Caki2 (cell line): ENCODE measurements at regions not wholly inside any gene's neighbourhood (a gene's known extent, or its start where the extent isn't known, plus 50 kb on each side); places are given as distances from the start of the nearest gene placed in this dataset.
A peak's percentile ranks its signal among the peaks of the same experiment; 100 is the strongest.

Source experiments
- DNase-seq: peaks from one replicate; pipeline ENCODE4 v3.0.0-alpha.2; 2015; ENCODE audit warnings: low read depth
- in situ Hi-C: cut with HindIII; loops from 2 replicates; pipeline ENCODE4 v1.10.0; 2016; ENCODE audit warnings: low sequenced_read_pairs, low pct_unique_long_range_greater_than_20kb, mixed read lengths

GRCh38 chr15:77857419-77857818 is 220.1 kb downstream of the TBC1D2B start:
- in situ Hi-C loops = no loop called here
- no peak for DNase-seq

GRCh38 chr15:77856705-77857346 is 220.7 kb downstream of the TBC1D2B start:
- no peak for DNase-seq
- in situ Hi-C loops = no loop called here

- in situ Hi-C loops = no loop called here
- DNase-seq = no peak
Observed at GRCh38 chr15:77855871-77856270, 221.6 kb downstream of the TBC1D2B start.

- in situ Hi-C loops = no loop called here
- DNase-seq = no peak
Observed at GRCh38 chr15:77854980-77855379, 222.3 kb upstream of the LINGO1 start.

- no peak for DNase-seq
- in situ Hi-C loops = no loop called here
Observed at GRCh38 chr15:77853910-77854309, 221.2 kb upstream of the LINGO1 start.

GRCh38 chr15:77853008-77853328 is 220.3 kb upstream of the LINGO1 start:
- DNase-seq = no peak
- in situ Hi-C loops = no loop called here

- DNase-seq = no peak
- in situ Hi-C loops = no loop called here
Observed at GRCh38 chr15:77852241-77853007, 219.7 kb upstream of the LINGO1 start.

- peak; percentile 85 for DNase-seq
- in situ Hi-C loops = no loop called here
Observed at GRCh38 chr15:77851691-77852090, 219.0 kb upstream of the LINGO1 start.

GRCh38 chr15:77851086-77851485 is 218.4 kb upstream of the LINGO1 start:
- in situ Hi-C loops = no loop called here
- DNase-seq = no peak

GRCh38 chr15:77846986-77847385 is 214.3 kb upstream of the LINGO1 start:
- in situ Hi-C loops = no loop called here
- DNase-seq = no peak

- in situ Hi-C loops = no loop called here
- DNase-seq = no peak
Observed at GRCh38 chr15:77846360-77846759, 213.6 kb upstream of the LINGO1 start.

GRCh38 chr15:77844798-77845446 is 212.2 kb upstream of the LINGO1 start:
- in situ Hi-C loops = no loop called here
- no peak for DNase-seq

GRCh38 chr15:77843546-77843945 is 210.8 kb upstream of the LINGO1 start:
- in situ Hi-C loops = no loop called here
- DNase-seq = no peak

- in situ Hi-C loops = no loop called here
- no peak for DNase-seq
Observed at GRCh38 chr15:77840991-77841775, 208.5 kb upstream of the LINGO1 start.

GRCh38 chr15:77839970-77840905 is 207.5 kb upstream of the LINGO1 start:
- in situ Hi-C loops = no loop called here
- DNase-seq = no peak

- in situ Hi-C loops = no loop called here
- no peak for DNase-seq
Observed at GRCh38 chr15:77839456-77839855, 206.7 kb upstream of the LINGO1 start.

GRCh38 chr15:77838595-77838994 is 205.9 kb upstream of the LINGO1 start:
- no peak for DNase-seq

GRCh38 chr15:77838061-77838460 is 205.3 kb upstream of the LINGO1 start:
- DNase-seq = no peak
- in situ Hi-C loops = no loop called here

More at GRCh38 chr15:77838595-77838994, 205.9 kb upstream of the LINGO1 start:
- in situ Hi-C loops = no loop called here
